K562 (cell line): ENCODE measurements at regions not wholly inside any gene's neighbourhood (a gene's known extent, or its start where the extent isn't known, plus 50 kb on each side); places are given as distances from the start of the nearest gene placed in this dataset.

ENCODE experiments used
- EWSR1 ChIP-seq: fragments of 450-650 bp; IDR thresholded peaks from 2 replicates; pipeline ENCODE4 v1.6.1; 2018; ENCODE audit warnings: borderline replicate concordance, mild to moderate bottlenecking, low read depth, moderate library complexity; ENCODE audit not compliant: partially characterized antibody
- POLR2A ChIP-seq: fragments of 450-650 bp; conservative IDR thresholded peaks from 2 replicates; pipeline ENCODE4 v1.6.1; 2016
- RAD21 ChIP-seq, 2 experiments: fragments of 250-450 bp in 1 of 2; fragments of 450-650 bp in 1 of 2; sonication (Bioruptor Pico) in 1 of 2; formaldehyde crosslinking in 1 of 2; IDR thresholded peaks in 1 of 2; conservative IDR thresholded peaks in 1 of 2; 2 replicates each; pipeline versions ENCODE4 v1.4.0 to v1.8.0; 2020 to 2022; ENCODE audit warnings: mild to moderate bottlenecking in 2 of 2, moderate library complexity in 1 of 2
- TEAD2 ChIP-seq: fragments of 450-650 bp; IDR thresholded peaks from 2 replicates; pipeline ENCODE4 v1.6.1; 2016; ENCODE audit warnings: missing genetic modification characterization, control low read depth, missing compliant biosample characterization
- ZNF253 ChIP-seq: fragments of 250-450 bp; sonication (Bioruptor Pico); conservative IDR thresholded peaks from 2 replicates; pipeline ENCODE4 v1.6.1; 2021; ENCODE audit warnings: mild to moderate bottlenecking
- ZNF274 ChIP-seq: IDR thresholded peaks from 2 replicates; pipeline ENCODE4 v1.6.1; 2011; ENCODE audit warnings: low read depth, mild to moderate bottlenecking, low read length, moderate library complexity, borderline replicate concordance
- ZNF785 ChIP-seq: fragments of 250-450 bp; sonication (Bioruptor Pico); IDR thresholded peaks from 2 replicates; pipeline ENCODE4 v1.4.0; 2020; ENCODE audit warnings: mild to moderate bottlenecking
- TF ChIP-seq, protein P1 (sequence below): sonication (generic); formaldehyde crosslinking; IDR thresholded peaks from 2 replicates; pipeline ENCODE4 v1.8.0; 2022; ENCODE audit warnings: mild to moderate bottlenecking, missing genetic modification reagents
- TF ChIP-seq, protein P2 (sequence below): fragments of 450-650 bp; IDR thresholded peaks from 2 replicates; pipeline ENCODE4 v1.6.1; 2016; ENCODE audit warnings: borderline replicate concordance
- TF ChIP-seq, protein P3 (sequence below), 3 experiments: IDR thresholded peaks in 2 of 3; conservative IDR thresholded peaks in 1 of 3; 2 replicates each; pipeline ENCODE4 v1.5.1; 2011 to 2012; ENCODE audit warnings: low read length in 3 of 3, mild to moderate bottlenecking in 3 of 3, control low read depth in 2 of 3, improper control_type of control experiment in 1 of 3, inconsistent platforms in 1 of 3, low read depth in 1 of 3, mixed read lengths in 1 of 3, moderate library complexity in 1 of 3; ENCODE audit not compliant: insufficient read depth in 2 of 3
- TF ChIP-seq, protein P4 (sequence below): IDR thresholded peaks from 2 replicates; pipeline ENCODE4 v1.6.1; 2016; ENCODE audit warnings: missing genetic modification characterization, missing compliant biosample characterization
- TF ChIP-seq, protein P5 (sequence below): fragments of 250-450 bp; sonication (Bioruptor Pico); IDR thresholded peaks from 2 replicates; pipeline ENCODE4 v1.4.0; 2020; ENCODE audit warnings: borderline replicate concordance
- TF ChIP-seq, protein P6 (sequence below): sonication (generic); formaldehyde crosslinking; IDR thresholded peaks from 2 replicates; pipeline ENCODE4 v1.5.0; 2020; ENCODE audit warnings: missing genetic modification reagents

DNA sequence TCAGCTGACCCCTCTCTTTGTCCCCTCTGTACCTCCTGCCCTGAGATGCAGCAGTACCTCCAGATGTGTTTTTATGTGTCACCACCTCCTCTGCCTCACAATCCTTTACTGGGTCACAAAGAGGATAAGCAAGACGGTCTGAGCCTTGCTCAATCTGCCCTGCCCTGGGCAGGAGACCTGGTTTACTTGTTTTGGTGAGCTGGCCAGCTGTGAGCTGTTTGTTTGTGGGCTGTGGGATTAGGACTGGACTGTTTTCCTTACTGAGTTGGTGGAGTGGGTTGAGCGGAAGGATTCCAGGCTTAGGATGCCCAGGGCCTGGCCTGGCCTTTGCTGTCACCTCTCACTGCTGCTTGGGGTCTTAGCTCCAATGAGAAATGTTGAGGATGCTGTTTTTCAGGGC, 299.5 kb downstream of the SRBD1 start:
- TF ChIP-seq, protein P1, sequence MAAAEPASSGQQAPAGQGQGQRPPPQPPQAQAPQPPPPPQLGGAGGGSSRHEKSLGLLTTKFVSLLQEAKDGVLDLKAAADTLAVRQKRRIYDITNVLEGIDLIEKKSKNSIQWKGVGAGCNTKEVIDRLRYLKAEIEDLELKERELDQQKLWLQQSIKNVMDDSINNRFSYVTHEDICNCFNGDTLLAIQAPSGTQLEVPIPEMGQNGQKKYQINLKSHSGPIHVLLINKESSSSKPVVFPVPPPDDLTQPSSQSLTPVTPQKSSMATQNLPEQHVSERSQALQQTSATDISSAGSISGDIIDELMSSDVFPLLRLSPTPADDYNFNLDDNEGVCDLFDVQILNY = no peak
- TF ChIP-seq, protein P2, sequence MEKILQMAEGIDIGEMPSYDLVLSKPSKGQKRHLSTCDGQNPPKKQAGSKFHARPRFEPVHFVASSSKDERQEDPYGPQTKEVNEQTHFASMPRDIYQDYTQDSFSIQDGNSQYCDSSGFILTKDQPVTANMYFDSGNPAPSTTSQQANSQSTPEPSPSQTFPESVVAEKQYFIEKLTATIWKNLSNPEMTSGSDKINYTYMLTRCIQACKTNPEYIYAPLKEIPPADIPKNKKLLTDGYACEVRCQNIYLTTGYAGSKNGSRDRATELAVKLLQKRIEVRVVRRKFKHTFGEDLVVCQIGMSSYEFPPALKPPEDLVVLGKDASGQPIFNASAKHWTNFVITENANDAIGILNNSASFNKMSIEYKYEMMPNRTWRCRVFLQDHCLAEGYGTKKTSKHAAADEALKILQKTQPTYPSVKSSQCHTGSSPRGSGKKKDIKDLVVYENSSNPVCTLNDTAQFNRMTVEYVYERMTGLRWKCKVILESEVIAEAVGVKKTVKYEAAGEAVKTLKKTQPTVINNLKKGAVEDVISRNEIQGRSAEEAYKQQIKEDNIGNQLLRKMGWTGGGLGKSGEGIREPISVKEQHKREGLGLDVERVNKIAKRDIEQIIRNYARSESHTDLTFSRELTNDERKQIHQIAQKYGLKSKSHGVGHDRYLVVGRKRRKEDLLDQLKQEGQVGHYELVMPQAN = no peak
- TF ChIP-seq, protein P3, sequence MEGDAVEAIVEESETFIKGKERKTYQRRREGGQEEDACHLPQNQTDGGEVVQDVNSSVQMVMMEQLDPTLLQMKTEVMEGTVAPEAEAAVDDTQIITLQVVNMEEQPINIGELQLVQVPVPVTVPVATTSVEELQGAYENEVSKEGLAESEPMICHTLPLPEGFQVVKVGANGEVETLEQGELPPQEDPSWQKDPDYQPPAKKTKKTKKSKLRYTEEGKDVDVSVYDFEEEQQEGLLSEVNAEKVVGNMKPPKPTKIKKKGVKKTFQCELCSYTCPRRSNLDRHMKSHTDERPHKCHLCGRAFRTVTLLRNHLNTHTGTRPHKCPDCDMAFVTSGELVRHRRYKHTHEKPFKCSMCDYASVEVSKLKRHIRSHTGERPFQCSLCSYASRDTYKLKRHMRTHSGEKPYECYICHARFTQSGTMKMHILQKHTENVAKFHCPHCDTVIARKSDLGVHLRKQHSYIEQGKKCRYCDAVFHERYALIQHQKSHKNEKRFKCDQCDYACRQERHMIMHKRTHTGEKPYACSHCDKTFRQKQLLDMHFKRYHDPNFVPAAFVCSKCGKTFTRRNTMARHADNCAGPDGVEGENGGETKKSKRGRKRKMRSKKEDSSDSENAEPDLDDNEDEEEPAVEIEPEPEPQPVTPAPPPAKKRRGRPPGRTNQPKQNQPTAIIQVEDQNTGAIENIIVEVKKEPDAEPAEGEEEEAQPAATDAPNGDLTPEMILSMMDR (IDR thresholded peaks at IDR 0.05 in 2 of 3, conservative IDR thresholded peaks at IDR 0.05 in 1 of 3; ENCODE audit: insufficient read depth in 2 of 3, low read depth in 1 of 3, low read length in 3 of 3) = no peak
- TF ChIP-seq TEAD2 (tag) (no peak), RAD21 (CRISPR knock-in tag; conservative IDR thresholded peaks at IDR 0.05 in 1 of 2, IDR thresholded peaks at IDR 0.05 in 1 of 2) (no peak), ZNF253 (CRISPR knock-in tag) (no peak), POLR2A (no peak), EWSR1 (no peak), ZNF785 (no peak), ZNF274 (no peak)
- TF ChIP-seq, protein P4, sequence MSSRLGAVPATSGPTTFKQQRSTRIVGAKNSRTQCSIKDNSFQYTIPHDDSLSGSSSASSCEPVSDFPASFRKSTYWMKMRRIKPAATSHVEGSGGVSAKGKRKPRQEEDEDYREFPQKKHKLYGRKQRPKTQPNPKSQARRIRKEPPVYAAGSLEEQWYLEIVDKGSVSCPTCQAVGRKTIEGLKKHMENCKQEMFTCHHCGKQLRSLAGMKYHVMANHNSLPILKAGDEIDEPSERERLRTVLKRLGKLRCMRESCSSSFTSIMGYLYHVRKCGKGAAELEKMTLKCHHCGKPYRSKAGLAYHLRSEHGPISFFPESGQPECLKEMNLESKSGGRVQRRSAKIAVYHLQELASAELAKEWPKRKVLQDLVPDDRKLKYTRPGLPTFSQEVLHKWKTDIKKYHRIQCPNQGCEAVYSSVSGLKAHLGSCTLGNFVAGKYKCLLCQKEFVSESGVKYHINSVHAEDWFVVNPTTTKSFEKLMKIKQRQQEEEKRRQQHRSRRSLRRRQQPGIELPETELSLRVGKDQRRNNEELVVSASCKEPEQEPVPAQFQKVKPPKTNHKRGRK (tag) = no peak
- TF ChIP-seq, protein P5, sequence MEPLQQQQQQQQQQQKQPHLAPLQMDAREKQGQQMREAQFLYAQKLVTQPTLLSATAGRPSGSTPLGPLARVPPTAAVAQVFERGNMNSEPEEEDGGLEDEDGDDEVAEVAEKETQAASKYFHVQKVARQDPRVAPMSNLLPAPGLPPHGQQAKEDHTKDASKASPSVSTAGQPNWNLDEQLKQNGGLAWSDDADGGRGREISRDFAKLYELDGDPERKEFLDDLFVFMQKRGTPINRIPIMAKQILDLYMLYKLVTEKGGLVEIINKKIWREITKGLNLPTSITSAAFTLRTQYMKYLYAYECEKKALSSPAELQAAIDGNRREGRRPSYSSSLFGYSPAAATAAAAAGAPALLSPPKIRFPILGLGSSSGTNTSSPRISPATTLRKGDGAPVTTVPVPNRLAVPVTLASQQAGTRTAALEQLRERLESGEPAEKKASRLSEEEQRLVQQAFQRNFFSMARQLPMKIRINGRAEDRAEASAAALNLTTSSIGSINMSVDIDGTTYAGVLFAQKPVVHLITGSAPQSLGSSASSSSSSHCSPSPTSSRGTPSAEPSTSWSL (CRISPR knock-in tag) = no peak
- TF ChIP-seq, protein P6, sequence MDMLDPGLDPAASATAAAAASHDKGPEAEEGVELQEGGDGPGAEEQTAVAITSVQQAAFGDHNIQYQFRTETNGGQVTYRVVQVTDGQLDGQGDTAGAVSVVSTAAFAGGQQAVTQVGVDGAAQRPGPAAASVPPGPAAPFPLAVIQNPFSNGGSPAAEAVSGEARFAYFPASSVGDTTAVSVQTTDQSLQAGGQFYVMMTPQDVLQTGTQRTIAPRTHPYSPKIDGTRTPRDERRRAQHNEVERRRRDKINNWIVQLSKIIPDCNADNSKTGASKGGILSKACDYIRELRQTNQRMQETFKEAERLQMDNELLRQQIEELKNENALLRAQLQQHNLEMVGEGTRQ (CRISPR knock-in tag) = no peak
